ENCODE measurements at regions not wholly inside any gene's neighbourhood (a gene's known extent, or its start where the extent isn't known, plus 50 kb on each side); places are given as distances from the start of the nearest gene placed in this dataset.

- TF ChIP-seq CTCF (tag by site-specific recombination; IDR thresholded peaks at IDR 0.05) (no peak), ZNF362 (tag by site-specific recombination; IDR thresholded peaks at IDR 0.05) (no peak), YY2 (tag by site-specific recombination; IDR thresholded peaks at IDR 0.05) (no peak), ZNF664 (tag by site-specific recombination; IDR thresholded peaks at IDR 0.05) (no peak), SETDB1 (IDR thresholded peaks at IDR 0.05; ENCODE audit: insufficient read length, low read length) (no peak)
Observed at GRCh38 chr9:7676609-7677156, 122.9 kb downstream of the DMAC1 start.

All from HEK293 (cell line).